ENCODE measurements at regions not wholly inside any gene's neighbourhood (a gene's known extent, or its start where the extent isn't known, plus 50 kb on each side); places are given as distances from the start of the nearest gene placed in this dataset.

- ATAC-seq (ENCODE audit: low FRiP score in 2 of 2) (no peak), DNase-seq (no peak)
- no peaks in the 10 kb centered on the region for H3K9me3 ChIP-seq
- no peak overlapping the region for H3K4me3 ChIP-seq
- H3K27me3 ChIP-seq, result no peaks in the 10 kb centered on the region
- H3K4me1 ChIP-seq, result no peaks in the 10 kb centered on the region
- no peak overlapping the region for H3K27ac ChIP-seq
- TF ChIP-seq, protein P1, sequence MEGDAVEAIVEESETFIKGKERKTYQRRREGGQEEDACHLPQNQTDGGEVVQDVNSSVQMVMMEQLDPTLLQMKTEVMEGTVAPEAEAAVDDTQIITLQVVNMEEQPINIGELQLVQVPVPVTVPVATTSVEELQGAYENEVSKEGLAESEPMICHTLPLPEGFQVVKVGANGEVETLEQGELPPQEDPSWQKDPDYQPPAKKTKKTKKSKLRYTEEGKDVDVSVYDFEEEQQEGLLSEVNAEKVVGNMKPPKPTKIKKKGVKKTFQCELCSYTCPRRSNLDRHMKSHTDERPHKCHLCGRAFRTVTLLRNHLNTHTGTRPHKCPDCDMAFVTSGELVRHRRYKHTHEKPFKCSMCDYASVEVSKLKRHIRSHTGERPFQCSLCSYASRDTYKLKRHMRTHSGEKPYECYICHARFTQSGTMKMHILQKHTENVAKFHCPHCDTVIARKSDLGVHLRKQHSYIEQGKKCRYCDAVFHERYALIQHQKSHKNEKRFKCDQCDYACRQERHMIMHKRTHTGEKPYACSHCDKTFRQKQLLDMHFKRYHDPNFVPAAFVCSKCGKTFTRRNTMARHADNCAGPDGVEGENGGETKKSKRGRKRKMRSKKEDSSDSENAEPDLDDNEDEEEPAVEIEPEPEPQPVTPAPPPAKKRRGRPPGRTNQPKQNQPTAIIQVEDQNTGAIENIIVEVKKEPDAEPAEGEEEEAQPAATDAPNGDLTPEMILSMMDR (IDR thresholded peaks at IDR 0.05), result no peak
- TF ChIP-seq EP300 (IDR thresholded peaks at IDR 0.05), result no peak
- 90 to 94% methylated on average over 4 to 10 of the region's 15 CpGs for WGBS, 2 donors
- H3K36me3 ChIP-seq, result no peaks in the 10 kb centered on the region
Measured at GRCh38 chr16:11462036-11462435, 116.8 kb downstream of the RMI2 start.

DNA sequence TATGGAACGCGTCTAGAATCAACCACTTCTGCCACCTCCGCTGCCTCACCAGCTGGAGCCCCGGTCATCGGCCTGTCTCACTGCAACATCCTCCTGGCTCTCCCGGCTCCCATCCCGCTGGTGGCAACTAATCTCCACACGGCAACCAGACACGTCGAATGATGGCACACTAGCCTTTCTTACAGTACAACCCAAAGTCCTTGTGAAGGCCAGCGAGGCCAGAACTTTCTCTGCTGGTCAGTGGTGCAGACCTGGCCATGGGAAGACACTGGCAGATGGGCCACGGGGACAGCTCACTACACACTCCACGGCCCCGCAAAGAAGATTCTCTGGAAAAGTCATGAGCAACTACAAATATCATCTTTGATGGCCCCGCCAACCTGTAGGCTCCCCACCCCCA lies 117.6 kb downstream of the RMI2 start:
- TF ChIP-seq, protein P1 (IDR thresholded peaks at IDR 0.05), result no peak
- no peaks in the 10 kb centered on the region for H3K36me3 ChIP-seq
- ATAC-seq (ENCODE audit: low FRiP score in 2 of 2), result no peak
- H3K4me1 ChIP-seq, result no peaks in the 10 kb centered on the region
- 94 to 96% methylated on average over 12 to 15 of the region's 15 CpGs for WGBS, 2 donors
- H3K27ac ChIP-seq, result no peak overlapping the region
- H3K4me3 ChIP-seq, result no peak overlapping the region
- no peaks in the 10 kb centered on the region for H3K27me3 ChIP-seq
- no peak for DNase-seq
- H3K9me3 ChIP-seq, result no peaks in the 10 kb centered on the region

DNA sequence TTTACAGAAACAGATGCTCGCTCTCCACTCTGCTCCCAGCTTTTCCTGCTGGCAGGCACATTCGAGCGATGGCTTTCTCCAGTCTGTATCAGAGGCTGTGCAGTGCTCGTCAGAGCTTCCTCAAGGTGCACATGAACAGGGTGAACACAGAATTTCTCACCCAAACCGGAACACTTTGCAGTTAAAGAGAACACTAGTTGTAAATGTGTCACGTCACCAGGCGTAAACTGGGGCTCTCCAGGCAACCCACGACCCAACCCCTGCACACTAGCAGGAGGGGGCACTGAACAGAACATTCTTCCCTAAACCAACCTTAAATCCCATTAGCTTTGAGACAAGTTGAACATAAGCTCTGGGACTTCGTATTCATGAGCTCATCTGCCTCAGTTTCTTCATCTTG lies 119.0 kb downstream of the RMI2 start:
- DNase-seq, result no peak
- 81 to 84% methylated on average over 8 to 9 of the region's 9 CpGs for WGBS, 2 donors
- Histone ChIP-seq H3K4me3 (no peak overlapping the region), H3K36me3 (no peaks in the 10 kb centered on the region), H3K27me3 (no peaks in the 10 kb centered on the region), H3K9me3 (no peaks in the 10 kb centered on the region), H3K27ac (no peak overlapping the region), H3K4me1 (no peaks in the 10 kb centered on the region)
- ATAC-seq (ENCODE audit: low FRiP score in 2 of 2), result no peak
- TF ChIP-seq EP300 (IDR thresholded peaks at IDR 0.05), result no peak
- TF ChIP-seq POLR2AphosphoS5 (IDR thresholded peaks at IDR 0.05), result no peak
- TF ChIP-seq, protein P1 (IDR thresholded peaks at IDR 0.05), result no peak
- no peak for TF ChIP-seq POLR2A (IDR thresholded peaks at IDR 0.05)

DNA sequence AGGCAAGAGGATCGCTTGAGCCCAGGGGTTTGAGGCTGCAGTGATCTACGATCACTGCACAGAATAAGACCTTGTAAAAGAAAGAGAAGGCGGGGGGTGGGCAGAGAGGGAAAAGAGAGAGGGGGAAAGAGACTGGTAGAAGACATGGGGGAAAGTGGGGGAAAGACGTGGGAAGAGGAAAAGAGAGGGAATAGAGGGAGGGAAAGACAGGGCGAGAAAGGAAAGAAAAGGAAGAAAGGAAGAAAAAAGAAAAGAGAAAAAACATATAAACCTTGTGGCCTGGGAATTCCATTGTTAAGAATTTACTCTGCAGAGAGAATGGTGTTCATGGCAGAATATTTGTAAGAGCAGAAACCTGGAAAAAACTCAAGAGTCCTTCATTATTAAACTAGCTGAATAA lies 120.4 kb downstream of the RMI2 start:
- ATAC-seq (ENCODE audit: low FRiP score in 2 of 2) (no peak), DNase-seq (no peak)
- Histone ChIP-seq H3K27me3 (no peaks in the 10 kb centered on the region), H3K36me3 (no peaks in the 10 kb centered on the region), H3K27ac (no peak overlapping the region), H3K9me3 (no peaks in the 10 kb centered on the region), H3K4me3 (no peak overlapping the region), H3K4me1 (no peaks in the 10 kb centered on the region)
- TF ChIP-seq, protein P1 (IDR thresholded peaks at IDR 0.05), result no peak
- TF ChIP-seq POLR2A (IDR thresholded peaks at IDR 0.05), result no peak
- TF ChIP-seq POLR2AphosphoS5 (IDR thresholded peaks at IDR 0.05), result no peak
- TF ChIP-seq EP300 (IDR thresholded peaks at IDR 0.05), result no peak
- 69 to 78% methylated on average over 4 to 5 of the region's 5 CpGs for WGBS, 2 donors

GRCh38 chr16:11470676-11471415 lies 115.9 kb downstream of the LITAF start:
- TF ChIP-seq POLR2AphosphoS5 (IDR thresholded peaks at IDR 0.05) (no peak), POLR2A (IDR thresholded peaks at IDR 0.05) (no peak), EP300 (IDR thresholded peaks at IDR 0.05) (no peak)
- TF ChIP-seq, protein P1 (IDR thresholded peaks at IDR 0.05), result no peak

More at GRCh38 chr16:11470676-11471415, 115.9 kb downstream of the LITAF start:
- 81 to 83% methylated on average over 17 of the region's 17 CpGs for WGBS, 2 donors
- Histone ChIP-seq H3K27ac (no peak overlapping the region), H3K9me3 (no peaks in the 10 kb centered on the region), H3K4me3 (no peak overlapping the region), H3K27me3 (no peaks in the 10 kb centered on the region), H3K4me1 (no peaks in the 10 kb centered on the region), H3K36me3 (no peaks in the 10 kb centered on the region)
- ATAC-seq (ENCODE audit: low FRiP score in 2 of 2) (peak in 1 of 2 donors; percentile 4), DNase-seq (no peak)
